Neural cell (in vitro differentiated cells): ENCODE measurements at regions not wholly inside any gene's neighbourhood (a gene's known extent, or its start where the extent isn't known, plus 50 kb on each side); places are given as distances from the start of the nearest gene placed in this dataset.

Experiments
- H2AFZ ChIP-seq: fragments of 200-600, 300-800 bp; sonication (generic), shearing (Covaris generic); 2 replicates; pipeline ENCODE4 v1.6.0; 2014; ENCODE audit warnings: low read depth, mild to moderate bottlenecking, antibody characterized with exemption, low read length, moderate library complexity
- H3F3A ChIP-seq: fragments of 200-600 bp; shearing (Covaris generic); 2 replicates; pipeline ENCODE4 v1.6.1; 2016; ENCODE audit warnings: mild to moderate bottlenecking, moderate library complexity, mixed read lengths, antibody characterized with exemption, low read length; ENCODE audit not compliant: insufficient read depth, poor library complexity, severe bottlenecking
- H3K27ac ChIP-seq: fragments of 200-600, 300-800 bp; sonication (generic), shearing (Covaris generic); 2 replicates; pipeline ENCODE4 v1.5.1; 2014; ENCODE audit warnings: mild to moderate bottlenecking, low read length, moderate library complexity
- H3K27me3 ChIP-seq: fragments of 300-800, 200-600 bp; sonication (generic), shearing (Covaris generic); 2 replicates; pipeline ENCODE4 v1.6.0; 2014; ENCODE audit warnings: mild to moderate bottlenecking, low read depth, low read length, moderate library complexity; ENCODE audit not compliant: insufficient read depth
- H3K36me3 ChIP-seq: fragments of 300-800, 200-600 bp; sonication (generic), shearing (Covaris generic); 2 replicates; pipeline ENCODE4 v1.5.1; 2014; ENCODE audit warnings: mild to moderate bottlenecking, antibody characterized with exemption, low read length, moderate library complexity; ENCODE audit not compliant: insufficient read depth
- H3K4me2 ChIP-seq: fragments of 300-800, 200-600 bp; sonication (generic), shearing (Covaris generic); 2 replicates; pipeline ENCODE4 v1.6.0; 2014; ENCODE audit warnings: mild to moderate bottlenecking, low read length
- H3K4me3 ChIP-seq: fragments of 300-800, 200-600 bp; sonication (generic), shearing (Covaris generic); 2 replicates; pipeline ENCODE4 v1.5.1; 2014; ENCODE audit warnings: mild to moderate bottlenecking, low read length, moderate library complexity
- H3K79me2 ChIP-seq: fragments of 200-600 bp; shearing (Covaris generic); replicated peaks from 2 replicates; pipeline ENCODE4 v1.6.0; 2014; ENCODE audit warnings: mild to moderate bottlenecking, low read length, moderate library complexity; ENCODE audit not compliant: insufficient read depth
- H3K9ac ChIP-seq: fragments of 300-800, 200-600 bp; sonication (generic), shearing (Covaris generic); 2 replicates; pipeline ENCODE4 v1.6.1; 2016; ENCODE audit warnings: mild to moderate bottlenecking, low read length, mixed read lengths
- H3K9me2 ChIP-seq: fragments of 200-600 bp; shearing (Covaris generic); 2 replicates; pipeline ENCODE4 v1.6.1; 2016; ENCODE audit warnings: mild to moderate bottlenecking, low read length, mixed read lengths; ENCODE audit not compliant: insufficient read depth
- H3K9me3 ChIP-seq: fragments of 200-600, 300-800 bp; sonication (generic), shearing (Covaris generic); 2 replicates; pipeline ENCODE4 v1.6.1; 2016; ENCODE audit warnings: mild to moderate bottlenecking, mixed run types, low read length, moderate library complexity, mixed read lengths
- H4K20me1 ChIP-seq: fragments of 200-600 bp; shearing (Covaris generic); 2 replicates; pipeline ENCODE4 v1.6.1; 2016; ENCODE audit warnings: mild to moderate bottlenecking, mixed run types; ENCODE audit not compliant: insufficient read depth
- CTCF ChIP-seq: fragments of 450-650 bp; IDR thresholded peaks from 2 replicates; pipeline ENCODE4 v1.5.1; 2014; ENCODE audit warnings: antibody characterized with exemption, mild to moderate bottlenecking, moderate library complexity; ENCODE audit not compliant: poor library complexity, severe bottlenecking
- EP300 ChIP-seq: fragments of 450-650 bp; conservative IDR thresholded peaks from 2 replicates; pipeline ENCODE4 v1.6.1; 2014; ENCODE audit warnings: antibody characterized with exemption, mild to moderate bottlenecking, moderate library complexity; ENCODE audit not compliant: poor library complexity, severe bottlenecking
- EZH2 ChIP-seq: fragments of 200-600, 300-800 bp; shearing (Covaris generic), sonication (generic); IDR thresholded peaks from 2 replicates; pipeline ENCODE4 v1.6.1; 2014; ENCODE audit warnings: antibody characterized with exemption, low read length, borderline replicate concordance, mild to moderate bottlenecking; ENCODE audit not compliant: insufficient read depth, poor library complexity, severe bottlenecking
- MXI1 ChIP-seq: fragments of 450-650 bp; conservative IDR thresholded peaks from 2 replicates; pipeline ENCODE4 v1.6.1; 2014; ENCODE audit warnings: antibody characterized with exemption, mild to moderate bottlenecking; ENCODE audit not compliant: poor library complexity, severe bottlenecking
- POLR2AphosphoS5 ChIP-seq: IDR thresholded peaks from 2 replicates; pipeline ENCODE4 v1.6.1; 2012
- RAD21 ChIP-seq: fragments of 450-650 bp; conservative IDR thresholded peaks from 2 replicates; pipeline ENCODE4 v1.6.1; 2014; ENCODE audit warnings: antibody characterized with exemption, mild to moderate bottlenecking, moderate library complexity
- SMC3 ChIP-seq: fragments of 450-650 bp; conservative IDR thresholded peaks from 2 replicates; pipeline ENCODE4 v1.6.1; 2014; ENCODE audit warnings: antibody characterized with exemption, mild to moderate bottlenecking, moderate library complexity; ENCODE audit not compliant: poor library complexity
- TAF1 ChIP-seq: IDR thresholded peaks from 2 replicates; pipeline ENCODE4 v1.6.1; 2012; ENCODE audit warnings: low read depth
- TF ChIP-seq, protein P1 (sequence below): IDR thresholded peaks from 2 replicates; pipeline ENCODE4 v1.6.1; 2012; ENCODE audit warnings: borderline replicate concordance

DNA sequence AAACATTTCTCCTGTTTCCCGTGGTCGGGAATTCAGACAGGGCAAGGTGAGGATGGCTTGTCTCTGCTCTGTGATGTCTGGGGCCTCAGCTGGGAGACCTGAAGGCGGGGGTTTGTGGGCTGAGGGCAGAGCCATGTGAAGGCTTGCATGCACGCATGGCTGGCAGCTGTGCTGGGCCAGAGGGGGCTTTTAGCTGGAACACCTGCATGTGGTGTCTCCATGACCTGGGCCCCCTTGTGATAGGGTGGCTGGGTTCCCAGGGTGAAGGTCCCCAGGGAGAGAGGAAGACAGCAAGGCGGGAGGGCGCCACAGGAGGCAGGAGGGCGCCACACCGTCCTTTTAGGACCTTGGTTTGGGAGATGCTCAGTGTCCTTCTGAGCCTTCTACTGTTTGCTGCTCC lies 101.6 kb upstream of the PRR23E start:
- no peak overlapping the region for H3K9ac ChIP-seq
- TF ChIP-seq EP300 (no peak), POLR2AphosphoS5 (no peak), TAF1 (no peak), SMC3 (no peak), EZH2 (no peak), MXI1 (no peak), CTCF (no peak), RAD21 (no peak)
- TF ChIP-seq, protein P1, sequence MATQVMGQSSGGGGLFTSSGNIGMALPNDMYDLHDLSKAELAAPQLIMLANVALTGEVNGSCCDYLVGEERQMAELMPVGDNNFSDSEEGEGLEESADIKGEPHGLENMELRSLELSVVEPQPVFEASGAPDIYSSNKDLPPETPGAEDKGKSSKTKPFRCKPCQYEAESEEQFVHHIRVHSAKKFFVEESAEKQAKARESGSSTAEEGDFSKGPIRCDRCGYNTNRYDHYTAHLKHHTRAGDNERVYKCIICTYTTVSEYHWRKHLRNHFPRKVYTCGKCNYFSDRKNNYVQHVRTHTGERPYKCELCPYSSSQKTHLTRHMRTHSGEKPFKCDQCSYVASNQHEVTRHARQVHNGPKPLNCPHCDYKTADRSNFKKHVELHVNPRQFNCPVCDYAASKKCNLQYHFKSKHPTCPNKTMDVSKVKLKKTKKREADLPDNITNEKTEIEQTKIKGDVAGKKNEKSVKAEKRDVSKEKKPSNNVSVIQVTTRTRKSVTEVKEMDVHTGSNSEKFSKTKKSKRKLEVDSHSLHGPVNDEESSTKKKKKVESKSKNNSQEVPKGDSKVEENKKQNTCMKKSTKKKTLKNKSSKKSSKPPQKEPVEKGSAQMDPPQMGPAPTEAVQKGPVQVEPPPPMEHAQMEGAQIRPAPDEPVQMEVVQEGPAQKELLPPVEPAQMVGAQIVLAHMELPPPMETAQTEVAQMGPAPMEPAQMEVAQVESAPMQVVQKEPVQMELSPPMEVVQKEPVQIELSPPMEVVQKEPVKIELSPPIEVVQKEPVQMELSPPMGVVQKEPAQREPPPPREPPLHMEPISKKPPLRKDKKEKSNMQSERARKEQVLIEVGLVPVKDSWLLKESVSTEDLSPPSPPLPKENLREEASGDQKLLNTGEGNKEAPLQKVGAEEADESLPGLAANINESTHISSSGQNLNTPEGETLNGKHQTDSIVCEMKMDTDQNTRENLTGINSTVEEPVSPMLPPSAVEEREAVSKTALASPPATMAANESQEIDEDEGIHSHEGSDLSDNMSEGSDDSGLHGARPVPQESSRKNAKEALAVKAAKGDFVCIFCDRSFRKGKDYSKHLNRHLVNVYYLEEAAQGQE, result no peak
- no peak overlapping the region for H3K27ac ChIP-seq
- no peaks in the 10 kb centered on the region for H4K20me1 ChIP-seq
- H2AFZ ChIP-seq, result no peak overlapping the region
- H3K36me3 ChIP-seq, result no peaks in the 10 kb centered on the region
- H3K4me2 ChIP-seq, result no peak overlapping the region
- H3K9me3 ChIP-seq, result no peaks in the 10 kb centered on the region
- no peaks in the 10 kb centered on the region for H3K27me3 ChIP-seq
- H3F3A ChIP-seq, result no peaks in the 10 kb centered on the region
- H3K9me2 ChIP-seq, result no peaks in the 10 kb centered on the region
- no peaks in the 10 kb centered on the region for H3K79me2 ChIP-seq
- no peak overlapping the region for H3K4me3 ChIP-seq

- H3K27me3 ChIP-seq, result no peaks in the 10 kb centered on the region
- H3K4me3 ChIP-seq, result no peak overlapping the region
- no peaks in the 10 kb centered on the region for H3K9me2 ChIP-seq
- TF ChIP-seq SMC3 (no peak), MXI1 (no peak), RAD21 (no peak), EZH2 (no peak), POLR2AphosphoS5 (no peak), CTCF (no peak), TAF1 (no peak), EP300 (no peak)
- TF ChIP-seq, protein P1, result no peak
- H3K4me2 ChIP-seq, result no peak overlapping the region
- no peak overlapping the region for H3K27ac ChIP-seq
- no peak overlapping the region for H3K9ac ChIP-seq
- H3F3A ChIP-seq, result no peaks in the 10 kb centered on the region
- no peaks in the 10 kb centered on the region for H3K79me2 ChIP-seq
- no peaks in the 10 kb centered on the region for H3K9me3 ChIP-seq
- H4K20me1 ChIP-seq, result no peaks in the 10 kb centered on the region
- H2AFZ ChIP-seq, result no peak overlapping the region
- H3K36me3 ChIP-seq, result no peaks in the 10 kb centered on the region
Observed at GRCh38 chr3:127092368-127092767, 100.6 kb upstream of the PRR23E start.
